GM18861 (cell line): ENCODE measurements at regions not wholly inside any gene's neighbourhood (a gene's known extent, or its start where the extent isn't known, plus 50 kb on each side); places are given as distances from the start of the nearest gene placed in this dataset.

Source experiments
- ATAC-seq: cut with Tn5 transposase; IDR thresholded peaks from one replicate; pipeline ENCODE4 v1.9.1; 2021; ENCODE audit not compliant: unreplicated experiment

- no peak for ATAC-seq
These were observed 181.3 kb downstream of the ETS2 start for GRCh38 chr21:38986806-38987632.

GRCh38 chr21:38986406-38986805, 180.7 kb downstream of the ETS2 start:
- ATAC-seq, result no peak

- no peak for ATAC-seq
These were observed 180.0 kb downstream of the ETS2 start for GRCh38 chr21:38985568-38986378.

- no peak for ATAC-seq
These were observed 179.3 kb downstream of the ETS2 start for GRCh38 chr21:38984982-38985567.

- ATAC-seq, result no peak
These were observed 178.8 kb downstream of the ETS2 start for GRCh38 chr21:38984568-38984967.

- ATAC-seq, result no peak
These were observed 177.8 kb downstream of the ETS2 start for GRCh38 chr21:38983560-38983959.

- no peak for ATAC-seq
These were observed 177.1 kb downstream of the ETS2 start for GRCh38 chr21:38982804-38983203.

GRCh38 chr21:38982096-38982495, 176.4 kb downstream of the ETS2 start:
- no peak for ATAC-seq

- no peak for ATAC-seq
These were observed 174.9 kb downstream of the ETS2 start for GRCh38 chr21:38980416-38981313.

GRCh38 chr21:38979271-38980121, 173.8 kb downstream of the ETS2 start:
- ATAC-seq, result no peak

GRCh38 chr21:38976900-38977299, 171.2 kb downstream of the ETS2 start:
- no peak for ATAC-seq

- ATAC-seq, result no peak
These were observed 167.8 kb downstream of the ETS2 start for GRCh38 chr21:38973552-38973951.

GRCh38 chr21:38972078-38972477, 166.3 kb downstream of the ETS2 start:
- no peak for ATAC-seq

- ATAC-seq, result no peak
These were observed 165.0 kb downstream of the ETS2 start for GRCh38 chr21:38970765-38971164.

GRCh38 chr21:38968887-38969543, 163.3 kb downstream of the ETS2 start:
- ATAC-seq, result no peak

GRCh38 chr21:38965910-38966504, 160.3 kb downstream of the ETS2 start:
- ATAC-seq, result no peak

GRCh38 chr21:38965241-38965640, 159.5 kb downstream of the ETS2 start:
- no peak for ATAC-seq

- no peak for ATAC-seq
These were observed 157.3 kb downstream of the ETS2 start for GRCh38 chr21:38963006-38963405.

GRCh38 chr21:38960251-38960650, 154.5 kb downstream of the ETS2 start:
- ATAC-seq, result no peak
